Epithelial cell of proximal tubule (primary cell): ENCODE measurements at regions not wholly inside any gene's neighbourhood (a gene's known extent, or its start where the extent isn't known, plus 50 kb on each side); places are given as distances from the start of the nearest gene placed in this dataset.

Experiments used
- DNase-seq: peaks from one replicate; pipeline ENCODE4 v3.0.0-alpha.2; 2011; ENCODE audit warnings: low read depth
- H3K4me3 ChIP-seq: 2 replicates; pipeline ENCODE4 v1.5.1; 2011; ENCODE audit warnings: low read depth, mild to moderate bottlenecking, low read length
- CTCF ChIP-seq: conservative IDR thresholded peaks from 2 replicates; pipeline ENCODE4 v1.5.1; 2012; ENCODE audit warnings: low read depth, mild to moderate bottlenecking, low read length

GRCh38 chr20:56989516-56989915, 276.9 kb downstream of the BMP7 start:
- no peak for DNase-seq
- H3K4me3 ChIP-seq: no peak overlapping the region
- TF ChIP-seq CTCF: no peak

- H3K4me3 ChIP-seq: no peak overlapping the region
- DNase-seq: no peak
- TF ChIP-seq CTCF: no peak
Measured at GRCh38 chr20:56993020-56993559, 273.4 kb downstream of the BMP7 start.

GRCh38 chr20:56994006-56994405, 272.4 kb downstream of the BMP7 start:
- TF ChIP-seq CTCF: no peak
- no peak for DNase-seq
- no peak overlapping the region for H3K4me3 ChIP-seq

- no peak overlapping the region for H3K4me3 ChIP-seq
- DNase-seq: no peak
- TF ChIP-seq CTCF: no peak
Measured at GRCh38 chr20:56995149-56995548, 271.3 kb downstream of the BMP7 start.

- DNase-seq: no peak
- no peak overlapping the region for H3K4me3 ChIP-seq
- TF ChIP-seq CTCF: peak; percentile 55
Measured at GRCh38 chr20:56995635-56996075, 270.8 kb downstream of the BMP7 start.

GRCh38 chr20:56996533-56996932, 269.9 kb downstream of the BMP7 start:
- TF ChIP-seq CTCF: no peak
- no peak overlapping the region for H3K4me3 ChIP-seq
- no peak for DNase-seq

GRCh38 chr20:56998438-56998837, 268.0 kb downstream of the BMP7 start:
- no peak overlapping the region for H3K4me3 ChIP-seq
- DNase-seq: no peak
- TF ChIP-seq CTCF: no peak
